ENCODE measurements at regions not wholly inside any gene's neighbourhood (a gene's known extent, or its start where the extent isn't known, plus 50 kb on each side); places are given as distances from the start of the nearest gene placed in this dataset.

- H3K27me3 ChIP-seq (ENCODE audit: insufficient read depth, low read length): no peaks in the 10 kb centered on the region; the same call in 1 of the 2 replicates
- no peak overlapping the region for H3K9ac ChIP-seq (ENCODE audit: low read depth, low read length)
- H3K4me3 ChIP-seq (ENCODE audit: low read length): no peak overlapping the region
- no peaks in the 10 kb centered on the region for H3K36me3 ChIP-seq (ENCODE audit: insufficient read depth, low read depth, low read length)
- no peaks in the 10 kb centered on the region for H3K4me1 ChIP-seq (ENCODE audit: insufficient read depth, low read length)
- H3K9me3 ChIP-seq (ENCODE audit: insufficient read depth, low read depth, low read length): peaks cover 2% of the 10 kb centered on the region; the same call in 1 of the 2 replicates
- no peak overlapping the region for H3K27ac ChIP-seq (ENCODE audit: low read length)
These were observed 95.7 kb upstream of the SHB start for GRCh38 chr9:38164659-38165221.

- Histone ChIP-seq H3K4me1 (ENCODE audit: insufficient read depth, low read length) (no peaks in the 10 kb centered on the region), H3K9ac (ENCODE audit: low read depth, low read length) (no peak overlapping the region), H3K9me3 (ENCODE audit: insufficient read depth, low read depth, low read length) (no peaks in the 10 kb centered on the region), H3K4me3 (ENCODE audit: low read length) (no peak overlapping the region), H3K36me3 (ENCODE audit: insufficient read depth, low read depth, low read length) (no peaks in the 10 kb centered on the region), H3K27me3 (ENCODE audit: insufficient read depth, low read length) (no peaks in the 10 kb centered on the region; the same call in 1 of the 2 replicates), H3K27ac (ENCODE audit: low read length) (no peak overlapping the region)
These were observed 94.5 kb upstream of the SHB start for GRCh38 chr9:38163518-38163917.

GRCh38 chr9:38162332-38163211 lies 93.5 kb upstream of the SHB start:
- Histone ChIP-seq H3K4me3 (ENCODE audit: low read length) (no peak overlapping the region), H3K27me3 (ENCODE audit: insufficient read depth, low read length) (no peaks in the 10 kb centered on the region; the same call in 1 of the 2 replicates), H3K9me3 (ENCODE audit: insufficient read depth, low read depth, low read length) (no peaks in the 10 kb centered on the region), H3K27ac (ENCODE audit: low read length) (no peak overlapping the region), H3K4me1 (ENCODE audit: insufficient read depth, low read length) (no peaks in the 10 kb centered on the region), H3K9ac (ENCODE audit: low read depth, low read length) (no peak overlapping the region), H3K36me3 (ENCODE audit: insufficient read depth, low read depth, low read length) (no peaks in the 10 kb centered on the region)

GRCh38 chr9:38160613-38161215 lies 91.7 kb upstream of the SHB start:
- no peak overlapping the region for H3K9ac ChIP-seq (ENCODE audit: low read depth, low read length)
- no peaks in the 10 kb centered on the region for H3K9me3 ChIP-seq (ENCODE audit: insufficient read depth, low read depth, low read length)
- no peak overlapping the region for H3K4me3 ChIP-seq (ENCODE audit: low read length)
- no peak overlapping the region for H3K27ac ChIP-seq (ENCODE audit: low read length)
- no peaks in the 10 kb centered on the region for H3K36me3 ChIP-seq (ENCODE audit: insufficient read depth, low read depth, low read length)
- H3K4me1 ChIP-seq (ENCODE audit: insufficient read depth, low read length): no peaks in the 10 kb centered on the region
- no peaks in the 10 kb centered on the region; the same call in 1 of the 2 replicates for H3K27me3 ChIP-seq (ENCODE audit: insufficient read depth, low read length)

GRCh38 chr9:38159599-38159998 lies 90.6 kb upstream of the SHB start:
- no peaks in the 10 kb centered on the region for H3K9me3 ChIP-seq (ENCODE audit: insufficient read depth, low read depth, low read length)
- H3K27ac ChIP-seq (ENCODE audit: low read length): no peak overlapping the region
- H3K36me3 ChIP-seq (ENCODE audit: insufficient read depth, low read depth, low read length): no peaks in the 10 kb centered on the region
- no peak overlapping the region for H3K4me3 ChIP-seq (ENCODE audit: low read length)
- no peaks in the 10 kb centered on the region for H3K4me1 ChIP-seq (ENCODE audit: insufficient read depth, low read length)
- no peak overlapping the region for H3K9ac ChIP-seq (ENCODE audit: low read depth, low read length)
- H3K27me3 ChIP-seq (ENCODE audit: insufficient read depth, low read length): no peaks in the 10 kb centered on the region; the same call in 1 of the 2 replicates

- H3K36me3 ChIP-seq (ENCODE audit: insufficient read depth, low read depth, low read length): no peaks in the 10 kb centered on the region
- H3K27ac ChIP-seq (ENCODE audit: low read length): no peak overlapping the region
- no peaks in the 10 kb centered on the region for H3K4me1 ChIP-seq (ENCODE audit: insufficient read depth, low read length)
- H3K27me3 ChIP-seq (ENCODE audit: insufficient read depth, low read length): no peaks in the 10 kb centered on the region; the same call in 1 of the 2 replicates
- no peak overlapping the region for H3K9ac ChIP-seq (ENCODE audit: low read depth, low read length)
- H3K9me3 ChIP-seq (ENCODE audit: insufficient read depth, low read depth, low read length): no peaks in the 10 kb centered on the region
- H3K4me3 ChIP-seq (ENCODE audit: low read length): no peak overlapping the region
These were observed 89.6 kb upstream of the SHB start for GRCh38 chr9:38158628-38159027.

GRCh38 chr9:38157711-38158110 lies 88.7 kb upstream of the SHB start:
- Histone ChIP-seq H3K4me3 (ENCODE audit: low read length) (no peak overlapping the region), H3K9me3 (ENCODE audit: insufficient read depth, low read depth, low read length) (no peaks in the 10 kb centered on the region), H3K27me3 (ENCODE audit: insufficient read depth, low read length) (no peaks in the 10 kb centered on the region), H3K27ac (ENCODE audit: low read length) (no peak overlapping the region), H3K9ac (ENCODE audit: low read depth, low read length) (no peak overlapping the region), H3K4me1 (ENCODE audit: insufficient read depth, low read length) (no peaks in the 10 kb centered on the region), H3K36me3 (ENCODE audit: insufficient read depth, low read depth, low read length) (no peaks in the 10 kb centered on the region)

GRCh38 chr9:38154501-38155421 lies 85.7 kb upstream of the SHB start:
- H3K36me3 ChIP-seq (ENCODE audit: insufficient read depth, low read depth, low read length): no peaks in the 10 kb centered on the region
- H3K27me3 ChIP-seq (ENCODE audit: insufficient read depth, low read length): no peaks in the 10 kb centered on the region
- no peaks in the 10 kb centered on the region for H3K9me3 ChIP-seq (ENCODE audit: insufficient read depth, low read depth, low read length)
- no peaks in the 10 kb centered on the region for H3K4me1 ChIP-seq (ENCODE audit: insufficient read depth, low read length)
- no peak overlapping the region for H3K9ac ChIP-seq (ENCODE audit: low read depth, low read length)
- H3K27ac ChIP-seq (ENCODE audit: low read length): no peak overlapping the region
- no peak overlapping the region for H3K4me3 ChIP-seq (ENCODE audit: low read length)

GRCh38 chr9:38153910-38154291 lies 84.9 kb upstream of the SHB start:
- H3K4me3 ChIP-seq (ENCODE audit: low read length): no peak overlapping the region
- no peaks in the 10 kb centered on the region for H3K36me3 ChIP-seq (ENCODE audit: insufficient read depth, low read depth, low read length)
- no peak overlapping the region for H3K9ac ChIP-seq (ENCODE audit: low read depth, low read length)
- no peaks in the 10 kb centered on the region for H3K4me1 ChIP-seq (ENCODE audit: insufficient read depth, low read length)
- no peaks in the 10 kb centered on the region for H3K27me3 ChIP-seq (ENCODE audit: insufficient read depth, low read length)
- H3K27ac ChIP-seq (ENCODE audit: low read length): no peak overlapping the region
- no peaks in the 10 kb centered on the region for H3K9me3 ChIP-seq (ENCODE audit: insufficient read depth, low read depth, low read length)

GRCh38 chr9:38153152-38153909 lies 84.3 kb upstream of the SHB start:
- Histone ChIP-seq H3K4me3 (ENCODE audit: low read length) (no peak overlapping the region), H3K4me1 (ENCODE audit: insufficient read depth, low read length) (no peaks in the 10 kb centered on the region), H3K36me3 (ENCODE audit: insufficient read depth, low read depth, low read length) (no peaks in the 10 kb centered on the region), H3K9ac (ENCODE audit: low read depth, low read length) (no peak overlapping the region), H3K27me3 (ENCODE audit: insufficient read depth, low read length) (no peaks in the 10 kb centered on the region), H3K27ac (ENCODE audit: low read length) (no peak overlapping the region), H3K9me3 (ENCODE audit: insufficient read depth, low read depth, low read length) (no peaks in the 10 kb centered on the region)

GRCh38 chr9:38149647-38150046 lies 80.6 kb upstream of the SHB start:
- Histone ChIP-seq H3K4me1 (ENCODE audit: insufficient read depth, low read length) (no peaks in the 10 kb centered on the region), H3K27me3 (ENCODE audit: insufficient read depth, low read length) (no peaks in the 10 kb centered on the region), H3K9ac (ENCODE audit: low read depth, low read length) (no peak overlapping the region), H3K36me3 (ENCODE audit: insufficient read depth, low read depth, low read length) (no peaks in the 10 kb centered on the region), H3K9me3 (ENCODE audit: insufficient read depth, low read depth, low read length) (no peaks in the 10 kb centered on the region), H3K4me3 (ENCODE audit: low read length) (no peak overlapping the region), H3K27ac (ENCODE audit: low read length) (no peak overlapping the region)
